ENCODE measurements at regions not wholly inside any gene's neighbourhood (a gene's known extent, or its start where the extent isn't known, plus 50 kb on each side); places are given as distances from the start of the nearest gene placed in this dataset.

DNA sequence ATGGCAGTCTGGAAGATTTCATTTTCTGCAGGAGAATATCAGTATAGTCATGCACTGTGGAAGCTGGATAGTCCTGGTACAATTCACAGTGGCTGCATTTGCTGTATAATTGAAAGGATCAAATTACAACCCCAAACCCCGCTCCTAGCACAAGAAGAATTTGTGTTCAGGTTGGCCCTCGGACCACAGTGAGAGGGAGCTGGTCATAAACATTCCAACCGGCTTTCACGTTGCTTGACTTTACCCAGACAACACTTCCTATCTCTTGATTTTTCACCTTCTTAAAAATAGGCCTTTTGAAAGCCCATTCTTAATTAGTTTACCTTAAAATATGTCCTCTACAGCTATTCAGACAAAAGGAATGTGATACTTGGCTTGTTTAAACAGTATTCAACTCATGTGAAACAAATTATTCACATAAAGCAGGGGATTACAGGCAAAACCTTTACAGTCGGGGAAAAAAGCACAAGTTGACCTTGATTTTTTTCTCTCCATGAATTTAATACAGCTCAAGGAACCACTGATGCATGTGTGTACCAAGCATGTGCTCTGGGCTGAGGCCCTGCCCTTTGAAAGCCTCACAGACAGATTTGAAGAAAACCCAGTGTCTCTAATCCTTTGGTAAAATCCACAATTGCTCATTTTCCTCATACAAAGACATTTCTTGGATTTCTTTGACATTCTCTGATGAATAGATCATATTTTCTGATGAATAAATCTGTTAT, 143.0 kb upstream of the SOX11 start:
- no peak for TF ChIP-seq EZH2 (IDR thresholded peaks at IDR 0.05; ENCODE audit: borderline replicate concordance, low read depth, low read length, severe bottlenecking)
- TF ChIP-seq, protein P1, sequence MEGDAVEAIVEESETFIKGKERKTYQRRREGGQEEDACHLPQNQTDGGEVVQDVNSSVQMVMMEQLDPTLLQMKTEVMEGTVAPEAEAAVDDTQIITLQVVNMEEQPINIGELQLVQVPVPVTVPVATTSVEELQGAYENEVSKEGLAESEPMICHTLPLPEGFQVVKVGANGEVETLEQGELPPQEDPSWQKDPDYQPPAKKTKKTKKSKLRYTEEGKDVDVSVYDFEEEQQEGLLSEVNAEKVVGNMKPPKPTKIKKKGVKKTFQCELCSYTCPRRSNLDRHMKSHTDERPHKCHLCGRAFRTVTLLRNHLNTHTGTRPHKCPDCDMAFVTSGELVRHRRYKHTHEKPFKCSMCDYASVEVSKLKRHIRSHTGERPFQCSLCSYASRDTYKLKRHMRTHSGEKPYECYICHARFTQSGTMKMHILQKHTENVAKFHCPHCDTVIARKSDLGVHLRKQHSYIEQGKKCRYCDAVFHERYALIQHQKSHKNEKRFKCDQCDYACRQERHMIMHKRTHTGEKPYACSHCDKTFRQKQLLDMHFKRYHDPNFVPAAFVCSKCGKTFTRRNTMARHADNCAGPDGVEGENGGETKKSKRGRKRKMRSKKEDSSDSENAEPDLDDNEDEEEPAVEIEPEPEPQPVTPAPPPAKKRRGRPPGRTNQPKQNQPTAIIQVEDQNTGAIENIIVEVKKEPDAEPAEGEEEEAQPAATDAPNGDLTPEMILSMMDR (IDR thresholded peaks at IDR 0.05; ENCODE audit: borderline replicate concordance, extremely low read depth, low read length, poor library complexity, severe bottlenecking), result no peak

Data from DND-41 (cell line).